ENCODE measurements at regions not wholly inside any gene's neighbourhood (a gene's known extent, or its start where the extent isn't known, plus 50 kb on each side); places are given as distances from the start of the nearest gene placed in this dataset.

DNA sequence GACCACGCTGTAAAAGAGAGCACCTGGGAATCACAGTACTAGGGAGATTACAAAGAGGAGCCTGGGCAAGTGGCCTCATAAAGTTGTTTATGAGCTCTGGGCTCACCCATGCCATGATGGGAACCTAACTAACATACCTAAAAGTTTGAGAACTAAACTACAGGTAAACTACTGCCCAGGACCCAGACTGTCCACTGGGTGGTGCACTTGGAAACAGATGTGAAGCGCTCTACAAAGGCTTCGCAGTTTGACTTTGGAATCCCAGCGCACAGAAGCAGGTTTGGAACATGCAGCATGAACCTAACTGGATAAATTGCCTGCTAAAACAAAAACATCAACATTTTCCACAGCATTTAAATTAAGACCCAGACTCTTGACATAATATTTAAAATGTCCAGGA lies 418.6 kb downstream of the FAM181B start:
- DNase-seq (ENCODE audit: insufficient read length, low spot score), result no peak
- FAIRE-seq, result no peak
- TF ChIP-seq, protein P1, sequence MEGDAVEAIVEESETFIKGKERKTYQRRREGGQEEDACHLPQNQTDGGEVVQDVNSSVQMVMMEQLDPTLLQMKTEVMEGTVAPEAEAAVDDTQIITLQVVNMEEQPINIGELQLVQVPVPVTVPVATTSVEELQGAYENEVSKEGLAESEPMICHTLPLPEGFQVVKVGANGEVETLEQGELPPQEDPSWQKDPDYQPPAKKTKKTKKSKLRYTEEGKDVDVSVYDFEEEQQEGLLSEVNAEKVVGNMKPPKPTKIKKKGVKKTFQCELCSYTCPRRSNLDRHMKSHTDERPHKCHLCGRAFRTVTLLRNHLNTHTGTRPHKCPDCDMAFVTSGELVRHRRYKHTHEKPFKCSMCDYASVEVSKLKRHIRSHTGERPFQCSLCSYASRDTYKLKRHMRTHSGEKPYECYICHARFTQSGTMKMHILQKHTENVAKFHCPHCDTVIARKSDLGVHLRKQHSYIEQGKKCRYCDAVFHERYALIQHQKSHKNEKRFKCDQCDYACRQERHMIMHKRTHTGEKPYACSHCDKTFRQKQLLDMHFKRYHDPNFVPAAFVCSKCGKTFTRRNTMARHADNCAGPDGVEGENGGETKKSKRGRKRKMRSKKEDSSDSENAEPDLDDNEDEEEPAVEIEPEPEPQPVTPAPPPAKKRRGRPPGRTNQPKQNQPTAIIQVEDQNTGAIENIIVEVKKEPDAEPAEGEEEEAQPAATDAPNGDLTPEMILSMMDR (IDR thresholded peaks at IDR 0.05; ENCODE audit: insufficient read depth, missing control alignments), result peak; percentile 16

DNA sequence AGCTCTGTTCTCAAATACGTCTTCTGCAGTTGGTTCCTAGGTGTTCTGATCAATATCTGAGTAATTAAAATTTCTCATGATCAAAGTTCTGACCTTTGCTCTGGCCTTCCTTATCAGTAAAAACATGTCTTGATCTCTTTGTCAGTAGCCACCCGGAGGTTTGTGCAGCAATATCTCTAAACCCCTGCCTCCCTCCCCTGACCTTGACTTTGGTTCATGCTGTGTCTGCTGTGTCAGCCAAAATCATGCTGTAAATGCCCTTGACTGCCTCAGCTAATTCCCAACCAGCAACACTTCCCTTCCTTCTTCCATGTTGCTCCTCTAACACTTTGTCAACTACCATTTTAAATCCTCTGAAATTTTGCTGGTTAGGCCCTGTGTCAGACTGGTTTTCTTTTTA lies 424.7 kb downstream of the FAM181B start:
- no peak for FAIRE-seq
- no peak for DNase-seq (ENCODE audit: insufficient read length, low spot score)
- TF ChIP-seq, protein P1 (IDR thresholded peaks at IDR 0.05; ENCODE audit: insufficient read depth, missing control alignments), result no peak

DNA sequence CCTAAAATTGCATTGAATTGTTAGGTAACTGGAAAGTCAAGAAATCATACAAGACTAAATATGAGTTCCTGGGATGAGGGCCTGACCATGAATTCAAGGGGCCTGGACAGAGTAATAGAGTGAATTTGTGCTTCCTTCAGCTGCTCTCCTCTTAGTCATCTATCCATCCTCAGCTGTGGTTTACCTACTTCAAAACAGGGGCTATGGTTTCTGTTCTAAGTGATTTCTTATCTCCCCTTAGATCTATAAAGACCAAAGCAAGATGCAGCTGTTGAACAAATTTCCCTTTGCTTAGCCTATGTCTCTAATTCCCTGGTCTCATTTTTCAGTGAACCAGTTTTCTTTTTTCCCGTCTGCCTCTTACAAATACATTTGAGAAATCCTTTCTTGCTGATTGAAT lies 428.5 kb downstream of the FAM181B start:
- no peak for DNase-seq (ENCODE audit: insufficient read length, low spot score)
- TF ChIP-seq, protein P1 (IDR thresholded peaks at IDR 0.05; ENCODE audit: insufficient read depth, missing control alignments), result no peak
- FAIRE-seq, result no peak

DNA sequence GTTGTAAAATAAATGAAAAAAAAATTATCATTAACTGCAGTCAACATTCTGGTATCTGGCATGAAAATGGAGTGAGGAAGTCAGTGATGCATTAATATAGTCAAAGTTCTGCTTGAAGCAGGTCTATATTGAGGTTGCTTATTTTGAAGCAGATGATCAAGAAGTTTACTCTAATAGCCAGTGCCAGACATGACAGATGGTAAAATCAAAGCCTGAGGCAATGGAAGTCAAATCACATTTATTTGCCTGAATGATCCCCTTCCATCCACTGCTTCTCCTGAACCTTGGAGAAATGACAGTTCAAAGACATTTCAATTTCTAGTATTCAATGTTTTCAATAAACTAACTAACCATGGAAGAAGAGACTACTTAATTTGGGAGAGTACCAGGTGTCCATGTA lies 430.0 kb downstream of the FAM181B start:
- TF ChIP-seq, protein P1 (IDR thresholded peaks at IDR 0.05; ENCODE audit: insufficient read depth, missing control alignments), result no peak
- DNase-seq (ENCODE audit: insufficient read length, low spot score) (no peak), FAIRE-seq (peak; percentile 25)

DNA sequence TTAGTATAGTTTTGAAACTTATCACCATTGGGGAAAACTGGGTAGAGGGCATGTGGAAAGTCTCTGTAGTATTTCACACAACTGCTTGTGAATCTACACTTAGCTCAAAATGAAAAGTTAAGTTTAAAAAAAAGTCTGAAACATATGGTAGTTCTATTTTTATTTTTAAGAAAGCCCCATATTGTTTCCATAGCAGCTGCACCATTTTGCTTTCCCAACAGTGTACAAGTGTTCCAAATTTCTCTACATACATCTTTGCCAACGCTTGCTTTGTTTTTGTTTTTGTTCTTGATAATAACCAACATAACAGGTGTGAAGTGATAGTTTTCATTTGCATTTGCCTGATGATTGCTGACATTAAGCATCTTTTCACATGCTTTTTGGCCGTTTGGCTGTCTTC lies 445.2 kb downstream of the FAM181B start:
- TF ChIP-seq, protein P1 (IDR thresholded peaks at IDR 0.05; ENCODE audit: insufficient read depth, missing control alignments), result no peak
- FAIRE-seq, result no peak
- DNase-seq (ENCODE audit: insufficient read length, low spot score), result no peak

DNA sequence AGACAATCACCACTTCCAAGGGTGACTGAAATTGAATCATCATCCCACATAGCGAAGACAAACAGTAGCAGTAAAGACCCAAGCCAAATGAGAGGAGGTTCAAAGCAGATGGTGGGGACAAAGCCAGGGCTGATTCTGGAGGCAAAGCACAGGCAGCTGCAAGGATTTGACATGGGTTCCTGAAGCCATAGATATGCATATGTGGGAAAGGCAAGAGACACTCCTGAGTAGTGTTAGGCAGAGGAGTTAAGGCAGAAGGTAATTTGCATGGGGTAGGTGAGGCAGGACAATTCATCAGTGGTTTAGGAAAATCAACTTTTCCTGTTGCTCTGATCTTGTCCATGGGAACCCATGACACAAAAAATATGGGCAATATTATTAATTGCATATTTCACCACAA lies 462.8 kb downstream of the FAM181B start:
- no peak for FAIRE-seq

DNA sequence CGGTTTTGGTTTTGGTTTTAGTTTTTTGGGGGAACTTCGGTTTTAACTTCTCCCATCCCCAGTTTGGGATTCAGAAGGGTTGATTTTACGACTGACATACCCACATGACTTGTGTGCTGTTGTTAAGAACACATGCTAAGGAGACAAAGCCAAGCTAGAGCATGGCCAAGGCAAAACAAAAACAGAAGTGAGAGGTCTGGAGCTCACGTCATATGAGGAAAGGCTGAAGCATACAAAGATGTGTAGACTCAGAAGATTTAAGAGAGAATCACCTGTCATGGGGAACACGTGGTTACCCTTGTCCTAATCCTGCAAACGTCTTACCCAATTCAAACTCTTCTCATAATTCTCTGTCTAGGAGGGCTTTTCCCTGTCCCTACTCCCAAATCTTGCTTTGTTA lies 465.0 kb downstream of the FAM181B start:
- no peak for DNase-seq (ENCODE audit: insufficient read length, low spot score)
- TF ChIP-seq, protein P1 (IDR thresholded peaks at IDR 0.05; ENCODE audit: insufficient read depth, missing control alignments), result no peak
- FAIRE-seq, result no peak

More for the DNA sequence above, 462.8 kb downstream of the FAM181B start:
- TF ChIP-seq, protein P1 (IDR thresholded peaks at IDR 0.05; ENCODE audit: insufficient read depth, missing control alignments), result no peak
- no peak for DNase-seq (ENCODE audit: insufficient read length, low spot score)
